NB4 (cell line): ENCODE measurements at regions not wholly inside any gene's neighbourhood (a gene's known extent, or its start where the extent isn't known, plus 50 kb on each side); places are given as distances from the start of the nearest gene placed in this dataset.

Experiments
- DNase-seq: peaks from one replicate; pipeline ENCODE4 v3.0.0; 2010; ENCODE audit warnings: low read depth
- H3K4me3 ChIP-seq: one replicate; pipeline ENCODE4 v1.5.1; 2011; ENCODE audit warnings: mild to moderate bottlenecking, low read depth, low read length, moderate library complexity
- CTCF ChIP-seq: IDR thresholded peaks from one replicate; pipeline ENCODE4 v1.5.1; 2012; ENCODE audit warnings: low read depth, low read length
- MAX ChIP-seq: IDR thresholded peaks from 2 replicates; pipeline ENCODE4 v1.6.1; 2011; ENCODE audit warnings: low read depth, low read length
- MYC ChIP-seq: IDR thresholded peaks from 2 replicates; pipeline ENCODE4 v1.6.1; 2011; ENCODE audit warnings: low read depth, low read length
- POLR2A ChIP-seq: IDR thresholded peaks from 2 replicates; pipeline ENCODE4 v1.6.1; 2011; ENCODE audit warnings: mild to moderate bottlenecking; ENCODE audit not compliant: insufficient read length; ENCODE audit errors: extremely low read depth

DNA sequence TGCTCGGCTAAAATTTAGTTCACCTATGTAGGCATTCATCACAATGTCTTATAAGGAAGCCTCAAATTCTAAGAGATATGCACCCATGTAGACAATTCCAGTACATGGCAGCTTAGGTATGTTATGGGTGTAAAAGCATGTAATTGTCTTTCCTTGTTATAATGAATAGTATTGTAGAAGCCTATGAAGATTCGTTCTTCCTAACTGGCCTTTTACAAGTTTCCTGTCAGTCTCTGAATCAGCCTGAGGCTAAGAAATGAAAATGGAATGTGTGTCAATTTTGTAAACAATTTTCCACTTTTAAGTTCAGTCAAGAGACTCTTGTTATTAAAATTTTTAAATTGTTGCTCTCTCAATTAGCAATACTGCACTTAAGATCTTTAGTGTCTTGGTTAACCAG lies 189.9 kb upstream of the GALNT5 start:
- no peak for TF ChIP-seq CTCF
- no peak for TF ChIP-seq POLR2A
- TF ChIP-seq MYC = no peak
- no peak for TF ChIP-seq MAX
- H3K4me3 ChIP-seq = no peak overlapping the region
- DNase-seq = no peak

DNA sequence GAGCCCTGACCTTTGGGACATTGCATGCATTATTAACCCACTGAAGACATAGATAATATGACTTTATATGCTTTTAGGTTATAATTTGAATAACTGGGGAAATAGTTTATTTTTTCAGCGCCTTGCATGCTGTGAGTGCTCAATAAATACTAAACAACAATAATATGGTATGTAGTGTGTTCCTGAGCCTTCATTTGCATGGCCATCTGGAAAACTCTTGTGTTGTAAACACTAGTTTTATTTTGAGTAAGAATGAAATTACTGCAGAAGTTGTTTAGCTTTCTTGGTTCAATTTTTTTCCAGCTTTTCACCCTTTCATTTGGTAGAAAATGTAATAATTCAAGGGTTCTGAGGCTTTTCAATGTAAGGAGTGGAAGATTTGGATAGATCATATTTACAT lies 189.3 kb upstream of the GALNT5 start:
- TF ChIP-seq POLR2A (no peak), MAX (no peak), CTCF (no peak), MYC (no peak)
- DNase-seq = no peak
- no peak overlapping the region for H3K4me3 ChIP-seq

DNA sequence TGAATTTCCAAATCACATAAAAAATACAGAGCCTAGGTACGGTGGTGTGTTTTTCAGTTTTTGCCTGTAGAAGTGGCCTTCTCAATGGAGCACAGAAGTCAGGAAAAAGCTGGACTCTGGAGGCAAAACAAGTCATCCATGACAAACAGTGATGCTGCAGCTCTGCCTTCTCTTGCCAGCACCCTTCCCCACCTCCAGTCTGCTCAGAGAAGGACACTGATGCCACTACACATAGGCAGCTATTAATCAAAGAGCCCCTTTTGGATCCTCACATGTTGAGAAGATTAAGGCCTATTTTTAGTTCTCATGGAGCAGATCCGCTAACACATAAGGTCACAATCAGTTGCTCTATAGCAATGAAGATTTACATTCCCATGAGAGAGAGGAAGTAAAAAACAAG lies 181.6 kb upstream of the GALNT5 start:
- no peak for DNase-seq
- TF ChIP-seq CTCF (no peak), MAX (no peak), MYC (no peak)
- no peak overlapping the region for H3K4me3 ChIP-seq

DNA sequence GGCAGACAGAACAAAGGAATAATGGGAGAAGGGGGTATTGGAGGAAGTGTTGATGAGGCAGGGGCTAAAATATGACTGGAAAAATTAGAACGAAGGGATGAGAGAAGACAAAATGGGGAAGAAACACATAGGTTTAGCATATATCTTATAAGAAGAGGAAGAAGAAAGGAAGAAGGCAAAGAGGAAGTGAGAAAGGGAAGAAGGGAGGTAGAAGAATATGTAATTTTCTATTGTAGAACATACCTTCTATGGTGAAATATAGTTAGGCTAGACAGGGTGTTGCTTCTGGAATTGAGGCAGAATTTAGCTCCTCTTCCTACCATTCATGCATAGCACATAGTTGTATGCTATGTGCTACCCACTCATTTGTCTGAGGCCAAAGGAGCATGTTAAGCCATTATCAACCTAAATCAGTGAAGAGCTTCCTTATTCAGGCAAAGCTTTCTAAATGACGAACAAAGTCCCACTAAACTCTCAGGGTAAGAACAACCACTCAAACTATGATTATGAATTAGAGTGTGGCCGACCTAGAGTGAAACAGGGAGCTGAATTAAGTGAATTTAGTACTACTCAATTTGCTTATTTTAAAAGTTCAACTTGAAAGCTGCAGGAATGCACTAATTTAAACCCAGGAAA lies 180.9 kb upstream of the GALNT5 start:
- no peak for TF ChIP-seq MYC
- TF ChIP-seq POLR2A = no peak
- TF ChIP-seq MAX = no peak
- H3K4me3 ChIP-seq = no peak overlapping the region
- no peak for DNase-seq

- TF ChIP-seq POLR2A = no peak
- TF ChIP-seq MAX = no peak
- no peak for TF ChIP-seq CTCF
- no peak for TF ChIP-seq MYC
- no peak overlapping the region for H3K4me3 ChIP-seq
- no peak for DNase-seq
Measured at GRCh38 chr2:157077753-157078350, 179.7 kb upstream of the GALNT5 start.

DNA sequence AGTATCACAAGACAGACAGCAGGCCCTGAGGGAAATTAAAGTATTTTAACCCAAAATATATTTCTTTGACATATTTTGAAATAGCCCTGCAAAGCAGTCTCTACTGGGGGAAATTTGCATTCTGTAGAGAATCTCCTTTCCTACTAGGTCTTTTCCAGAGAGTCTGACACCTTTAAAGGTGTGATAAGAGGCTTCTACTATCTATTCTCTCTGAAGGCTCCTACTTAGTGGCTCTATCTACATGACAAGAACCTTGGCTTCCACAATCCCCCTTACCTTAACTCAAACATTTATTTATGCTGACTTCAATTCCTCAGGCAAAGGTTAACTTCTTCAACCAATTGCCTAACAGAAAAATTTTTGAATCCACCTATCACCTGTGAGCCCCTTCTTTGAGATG lies 174.6 kb upstream of the GALNT5 start:
- TF ChIP-seq MYC (no peak), CTCF (no peak), POLR2A (no peak), MAX (no peak)
- H3K4me3 ChIP-seq = no peak overlapping the region
- no peak for DNase-seq
